Loucy (cell line): ENCODE measurements at regions not wholly inside any gene's neighbourhood (a gene's known extent, or its start where the extent isn't known, plus 50 kb on each side); places are given as distances from the start of the nearest gene placed in this dataset.

Experiments
- H2AFZ ChIP-seq: fragments of 200-600 bp; sonication (generic); 2 replicates; pipeline ENCODE4 v1.6.0; 2016; ENCODE audit warnings: antibody characterized with exemption, mild to moderate bottlenecking, low read length, moderate library complexity
- H3F3A ChIP-seq: fragments of 200-600 bp; 2 replicates; pipeline ENCODE4 v1.6.0; 2016; ENCODE audit warnings: antibody characterized with exemption, low read depth, mild to moderate bottlenecking
- H3K27me3 ChIP-seq: fragments of 200-600 bp; sonication (generic); 2 replicates; pipeline ENCODE4 v1.6.1; 2014; ENCODE audit warnings: low read length, mild to moderate bottlenecking; ENCODE audit not compliant: insufficient read depth, poor library complexity, severe bottlenecking
- H3K36me3 ChIP-seq: fragments of 200-600 bp; sonication (generic); 2 replicates; pipeline ENCODE4 v1.6.1; 2016; ENCODE audit warnings: low read length; ENCODE audit not compliant: insufficient read depth
- H3K4me1 ChIP-seq: fragments of 200-600 bp; sonication (generic); 2 replicates; pipeline ENCODE4 v1.5.1; 2014; ENCODE audit warnings: low read length, mild to moderate bottlenecking; ENCODE audit not compliant: insufficient read depth, poor library complexity, severe bottlenecking
- H3K4me2 ChIP-seq: fragments of 200-600 bp; sonication (generic); 2 replicates; pipeline ENCODE4 v1.6.0; 2014; ENCODE audit warnings: antibody characterized with exemption, low read length, low read depth, mild to moderate bottlenecking; ENCODE audit not compliant: poor library complexity, severe bottlenecking
- H3K4me3 ChIP-seq: fragments of 200-600 bp; sonication (generic); 2 replicates; pipeline ENCODE4 v1.5.1; 2014; ENCODE audit warnings: low read length, mild to moderate bottlenecking, mixed read lengths; ENCODE audit not compliant: poor library complexity, severe bottlenecking
- H3K79me2 ChIP-seq: fragments of 200-600 bp; sonication (generic); 2 replicates; pipeline ENCODE4 v1.6.1; 2014; ENCODE audit warnings: low read length; ENCODE audit not compliant: insufficient read depth
- H3K9ac ChIP-seq: fragments of 200-600 bp; sonication (generic); 2 replicates; pipeline ENCODE4 v1.6.0; 2014; ENCODE audit warnings: mild to moderate bottlenecking, low read depth, low read length, moderate library complexity; ENCODE audit not compliant: poor library complexity, severe bottlenecking
- H3K9me2 ChIP-seq: fragments of 200-600 bp; sonication (generic); replicated peaks from 2 replicates; pipeline ENCODE4 v1.6.1; 2016; ENCODE audit warnings: low read depth, low read length, mixed read lengths
- H3K9me3 ChIP-seq: fragments of 200-600 bp; sonication (generic); 2 replicates; pipeline ENCODE4 v1.6.1; 2014; ENCODE audit warnings: mild to moderate bottlenecking, antibody characterized with exemption, low read length, low read depth; ENCODE audit not compliant: insufficient read depth
- H4K20me1 ChIP-seq: fragments of 200-600 bp; sonication (generic); 2 replicates; pipeline ENCODE4 v1.6.0; 2014; ENCODE audit warnings: antibody characterized with exemption, low read length, mild to moderate bottlenecking; ENCODE audit not compliant: insufficient read depth, poor library complexity, severe bottlenecking
- EZH2phosphoT487 ChIP-seq: fragments of 200-600 bp; IDR thresholded peaks from 2 replicates; pipeline ENCODE4 v1.6.1; 2018; ENCODE audit warnings: antibody characterized with exemption, mild to moderate bottlenecking, moderate library complexity, borderline replicate concordance
- TF ChIP-seq, protein P1 (sequence below): fragments of 200-600 bp; sonication (generic); conservative IDR thresholded peaks from 2 replicates; pipeline ENCODE4 v1.5.1; 2014; ENCODE audit warnings: mild to moderate bottlenecking, antibody characterized with exemption, low read length

GRCh38 chr5:165502893-165503691, 1997.7 kb downstream of the MAT2B start:
- Histone ChIP-seq H2AFZ (no peak overlapping the region), H3K9ac (no peak overlapping the region), H3K4me2 (no peak overlapping the region), H3K4me3 (no peak overlapping the region), H3K9me2 (no peaks in the 10 kb centered on the region), H3K79me2 (no peaks in the 10 kb centered on the region), H3K27me3 (no peaks in the 10 kb centered on the region), H4K20me1 (no peaks in the 10 kb centered on the region), H3K36me3 (no peaks in the 10 kb centered on the region), H3K4me1 (no peaks in the 10 kb centered on the region), H3F3A (no peaks in the 10 kb centered on the region), H3K9me3 (no peaks in the 10 kb centered on the region; the same call in 1 of the 2 replicates)
- TF ChIP-seq EZH2phosphoT487 = no peak
- TF ChIP-seq, protein P1, sequence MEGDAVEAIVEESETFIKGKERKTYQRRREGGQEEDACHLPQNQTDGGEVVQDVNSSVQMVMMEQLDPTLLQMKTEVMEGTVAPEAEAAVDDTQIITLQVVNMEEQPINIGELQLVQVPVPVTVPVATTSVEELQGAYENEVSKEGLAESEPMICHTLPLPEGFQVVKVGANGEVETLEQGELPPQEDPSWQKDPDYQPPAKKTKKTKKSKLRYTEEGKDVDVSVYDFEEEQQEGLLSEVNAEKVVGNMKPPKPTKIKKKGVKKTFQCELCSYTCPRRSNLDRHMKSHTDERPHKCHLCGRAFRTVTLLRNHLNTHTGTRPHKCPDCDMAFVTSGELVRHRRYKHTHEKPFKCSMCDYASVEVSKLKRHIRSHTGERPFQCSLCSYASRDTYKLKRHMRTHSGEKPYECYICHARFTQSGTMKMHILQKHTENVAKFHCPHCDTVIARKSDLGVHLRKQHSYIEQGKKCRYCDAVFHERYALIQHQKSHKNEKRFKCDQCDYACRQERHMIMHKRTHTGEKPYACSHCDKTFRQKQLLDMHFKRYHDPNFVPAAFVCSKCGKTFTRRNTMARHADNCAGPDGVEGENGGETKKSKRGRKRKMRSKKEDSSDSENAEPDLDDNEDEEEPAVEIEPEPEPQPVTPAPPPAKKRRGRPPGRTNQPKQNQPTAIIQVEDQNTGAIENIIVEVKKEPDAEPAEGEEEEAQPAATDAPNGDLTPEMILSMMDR = no peak

- no peak overlapping the region for H3K4me3 ChIP-seq
- H2AFZ ChIP-seq = no peak overlapping the region
- H3K4me1 ChIP-seq = no peaks in the 10 kb centered on the region
- no peak for TF ChIP-seq EZH2phosphoT487
- TF ChIP-seq, protein P1 = no peak
- no peak overlapping the region for H3K9ac ChIP-seq
- no peaks in the 10 kb centered on the region for H3K9me2 ChIP-seq
- no peaks in the 10 kb centered on the region for H3K36me3 ChIP-seq
- H3K27me3 ChIP-seq = no peaks in the 10 kb centered on the region
- H3K4me2 ChIP-seq = no peak overlapping the region
- H4K20me1 ChIP-seq = no peaks in the 10 kb centered on the region
- H3K9me3 ChIP-seq = no peaks in the 10 kb centered on the region; the same call in 1 of the 2 replicates
- H3K79me2 ChIP-seq = no peaks in the 10 kb centered on the region
- H3F3A ChIP-seq = no peaks in the 10 kb centered on the region
Measured at GRCh38 chr5:165504674-165505073, 1999.3 kb downstream of the MAT2B start.

GRCh38 chr5:165508286-165508685, 2002.9 kb downstream of the MAT2B start:
- no peaks in the 10 kb centered on the region for H3K36me3 ChIP-seq
- no peaks in the 10 kb centered on the region for H4K20me1 ChIP-seq
- no peaks in the 10 kb centered on the region for H3F3A ChIP-seq
- H3K4me3 ChIP-seq = no peak overlapping the region
- no peak overlapping the region for H3K9ac ChIP-seq
- H3K79me2 ChIP-seq = no peaks in the 10 kb centered on the region
- TF ChIP-seq EZH2phosphoT487 = no peak
- H3K4me2 ChIP-seq = no peak overlapping the region
- no peaks in the 10 kb centered on the region for H3K4me1 ChIP-seq
- H3K9me3 ChIP-seq = no peaks in the 10 kb centered on the region; the same call in 1 of the 2 replicates
- no peak overlapping the region for H2AFZ ChIP-seq
- no peaks in the 10 kb centered on the region for H3K27me3 ChIP-seq
- H3K9me2 ChIP-seq = no peaks in the 10 kb centered on the region
